C4-2B (cell line): ENCODE measurements at regions not wholly inside any gene's neighbourhood (a gene's known extent, or its start where the extent isn't known, plus 50 kb on each side); places are given as distances from the start of the nearest gene placed in this dataset.

Experiments
- ZFX ChIP-seq: fragments of 450-650 bp; IDR thresholded peaks from 2 replicates; pipeline ENCODE4 v1.6.1; 2017
- TF ChIP-seq, protein P1 (sequence below): fragments of 450-650 bp; conservative IDR thresholded peaks from 2 replicates; pipeline ENCODE4 v1.5.1; 2017; ENCODE audit warnings: mild to moderate bottlenecking

DNA sequence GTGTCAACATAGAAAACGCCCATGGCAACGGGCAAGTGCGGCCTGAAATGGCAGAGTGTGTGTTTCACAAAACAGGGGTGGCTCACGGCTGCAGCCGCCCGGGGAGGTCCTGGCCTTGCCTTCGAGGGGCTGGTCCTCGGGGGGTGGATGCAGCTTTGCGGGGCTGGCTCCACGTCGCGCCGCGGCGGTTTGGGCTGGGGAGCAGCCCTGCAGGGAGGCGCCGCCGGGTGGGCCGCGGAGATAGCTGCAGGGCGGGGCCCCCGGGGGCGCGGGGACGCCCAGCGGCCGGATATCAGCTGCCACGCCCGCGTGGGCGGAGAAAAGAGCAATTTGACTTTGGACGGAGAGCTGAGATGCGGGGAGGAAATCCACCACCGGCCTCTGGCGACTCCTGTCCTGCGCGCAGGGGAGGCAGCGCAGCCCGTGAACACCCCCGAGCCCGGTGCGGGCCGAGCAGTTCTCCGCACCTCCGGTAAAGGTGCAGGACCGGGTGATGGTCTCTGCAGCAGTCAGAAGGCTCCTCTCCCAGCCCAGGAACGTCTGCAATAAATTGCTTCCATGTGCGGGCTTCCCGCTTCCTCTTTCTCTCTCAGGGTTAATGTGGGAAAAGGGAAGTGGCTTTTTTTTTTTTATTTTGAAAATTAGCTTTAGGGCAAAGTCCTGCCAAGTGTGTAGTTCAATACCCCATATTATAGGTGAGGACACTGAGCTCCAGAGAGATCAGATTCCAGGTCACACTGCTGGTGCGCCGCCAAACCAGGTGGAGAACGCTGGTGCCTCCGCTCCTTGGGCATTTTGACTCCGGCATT lies 110.5 kb downstream of the ARF6 start:
- TF ChIP-seq, protein P1, sequence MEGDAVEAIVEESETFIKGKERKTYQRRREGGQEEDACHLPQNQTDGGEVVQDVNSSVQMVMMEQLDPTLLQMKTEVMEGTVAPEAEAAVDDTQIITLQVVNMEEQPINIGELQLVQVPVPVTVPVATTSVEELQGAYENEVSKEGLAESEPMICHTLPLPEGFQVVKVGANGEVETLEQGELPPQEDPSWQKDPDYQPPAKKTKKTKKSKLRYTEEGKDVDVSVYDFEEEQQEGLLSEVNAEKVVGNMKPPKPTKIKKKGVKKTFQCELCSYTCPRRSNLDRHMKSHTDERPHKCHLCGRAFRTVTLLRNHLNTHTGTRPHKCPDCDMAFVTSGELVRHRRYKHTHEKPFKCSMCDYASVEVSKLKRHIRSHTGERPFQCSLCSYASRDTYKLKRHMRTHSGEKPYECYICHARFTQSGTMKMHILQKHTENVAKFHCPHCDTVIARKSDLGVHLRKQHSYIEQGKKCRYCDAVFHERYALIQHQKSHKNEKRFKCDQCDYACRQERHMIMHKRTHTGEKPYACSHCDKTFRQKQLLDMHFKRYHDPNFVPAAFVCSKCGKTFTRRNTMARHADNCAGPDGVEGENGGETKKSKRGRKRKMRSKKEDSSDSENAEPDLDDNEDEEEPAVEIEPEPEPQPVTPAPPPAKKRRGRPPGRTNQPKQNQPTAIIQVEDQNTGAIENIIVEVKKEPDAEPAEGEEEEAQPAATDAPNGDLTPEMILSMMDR: no peak
- TF ChIP-seq ZFX: no peak
